Activated T-cell treated with anti-CD3 and anti-CD28 coated beads, Interleukin-2, amount 50 U/mL, for 1 hour (primary cell): ENCODE measurements at regions not wholly inside any gene's neighbourhood (a gene's known extent, or its start where the extent isn't known, plus 50 kb on each side); places are given as distances from the start of the nearest gene placed in this dataset.
"Not testable (repeated sequence)": the region's sequence is repeated elsewhere in the genome, so short reads cannot be mapped to it uniquely, and the experiment has no call there.

Experiments used
- DNase-seq: peaks from one replicate; pipeline ENCODE4 v3.0.0-alpha.2; 2020

- no peak for DNase-seq
Measured at GRCh38 chr1:244271691-244272308, 179.9 kb downstream of the ADSS2 start.

GRCh38 chr1:244272471-244273261, 179.0 kb downstream of the ADSS2 start:
- peak; percentile 72 for DNase-seq

- no peak for DNase-seq
Measured at GRCh38 chr1:244273262-244273844, 178.4 kb downstream of the ADSS2 start.

- no peak for DNase-seq
Measured at GRCh38 chr1:244273845-244274619, 177.7 kb downstream of the ADSS2 start.

GRCh38 chr1:244276646-244277045, 175.1 kb downstream of the ADSS2 start:
- DNase-seq, result no peak

- DNase-seq, result no peak
Measured at GRCh38 chr1:244280201-244280600, 171.5 kb downstream of the ADSS2 start.

- DNase-seq, result no peak
Measured at GRCh38 chr1:244280859-244281258, 170.8 kb downstream of the ADSS2 start.

GRCh38 chr1:244283772-244284171, 167.9 kb downstream of the ADSS2 start:
- no peak for DNase-seq

- DNase-seq, result no peak
Measured at GRCh38 chr1:244284641-244285156, 167.0 kb downstream of the ADSS2 start.

- DNase-seq, result no peak
Measured at GRCh38 chr1:244286341-244286740, 165.4 kb downstream of the ADSS2 start.

- DNase-seq, result no peak
Measured at GRCh38 chr1:244287726-244288125, 164.0 kb downstream of the ADSS2 start.

GRCh38 chr1:244288663-244289062, 163.0 kb downstream of the ADSS2 start:
- DNase-seq, result no peak

GRCh38 chr1:244289991-244290785, 161.5 kb downstream of the ADSS2 start:
- DNase-seq, result no peak

- DNase-seq, result no peak
Measured at GRCh38 chr1:244291236-244292201, 160.2 kb downstream of the ADSS2 start.

GRCh38 chr1:244294599-244295224, 157.0 kb downstream of the ADSS2 start:
- no peak for DNase-seq

GRCh38 chr1:244296003-244296402, 155.7 kb downstream of the ADSS2 start:
- no peak for DNase-seq

- no peak for DNase-seq
Measured at GRCh38 chr1:244296447-244296846, 155.3 kb downstream of the ADSS2 start.

- DNase-seq, result no peak
Measured at GRCh38 chr1:244297087-244297486, 154.6 kb downstream of the ADSS2 start.

GRCh38 chr1:244297616-244298015, 154.1 kb downstream of the ADSS2 start:
- no peak for DNase-seq

GRCh38 chr1:244300029-244300375, 151.7 kb downstream of the ADSS2 start:
- not testable (repeated sequence) for DNase-seq
